ENCODE measurements at regions not wholly inside any gene's neighbourhood (a gene's known extent, or its start where the extent isn't known, plus 50 kb on each side); places are given as distances from the start of the nearest gene placed in this dataset.

- TF ChIP-seq EP300 (IDR thresholded peaks at IDR 0.05; ENCODE audit: borderline replicate concordance) (no peak), TCF12 (IDR thresholded peaks at IDR 0.05; ENCODE audit: low read depth) (no peak), MAX (IDR thresholded peaks at IDR 0.05) (no peak), CREB1 (IDR thresholded peaks at IDR 0.05; ENCODE audit: low read depth) (no peak), REST (IDR thresholded peaks at IDR 0.05; ENCODE audit: low read depth) (no peak), RAD21 (IDR thresholded peaks at IDR 0.05; ENCODE audit: low read depth) (no peak)
Measured at GRCh38 chr9:2253636-2254580, 238.8 kb downstream of the SMARCA2 start.
